SK-N-SH (cell line): ENCODE measurements at regions not wholly inside any gene's neighbourhood (a gene's known extent, or its start where the extent isn't known, plus 50 kb on each side); places are given as distances from the start of the nearest gene placed in this dataset.
"Not testable (repeated sequence)": the region's sequence is repeated elsewhere in the genome, so short reads cannot be mapped to it uniquely, and the experiment has no call there.

ENCODE experiments used
- ELF1 ChIP-seq: IDR thresholded peaks from 2 replicates; pipeline ENCODE4 v1.4.0; 2012
- EP300 ChIP-seq, 2 experiments: IDR thresholded peaks; 2 replicates each; pipeline versions ENCODE4 v1.4.0 to v1.6.1; 2012; ENCODE audit warnings: borderline replicate concordance in 1 of 2, low read depth in 1 of 2, low read length in 1 of 2
- EZH2phosphoT487 ChIP-seq: fragments of 200-600 bp; sonication (generic); IDR thresholded peaks from 2 replicates; pipeline ENCODE4 v1.6.1; 2017; ENCODE audit warnings: low read depth, mixed run types, mild to moderate bottlenecking, antibody characterized with exemption, moderate library complexity, borderline replicate concordance
- MXI1 ChIP-seq: IDR thresholded peaks from 2 replicates; pipeline ENCODE4 v1.6.1; 2012; ENCODE audit warnings: mild to moderate bottlenecking, low read depth, low read length, improper control_type of control experiment
- POLR2AphosphoS5 ChIP-seq: IDR thresholded peaks from 2 replicates; pipeline ENCODE4 v1.6.1; 2012; ENCODE audit warnings: low read depth, low read length
- RCOR1 ChIP-seq: fragments of 150-350 bp; IDR thresholded peaks from 2 replicates; pipeline ENCODE4 v1.6.1; 2017; ENCODE audit warnings: antibody characterized with exemption, low read length
- RFX5 ChIP-seq: IDR thresholded peaks from 2 replicates; pipeline ENCODE4 v1.6.1; 2012; ENCODE audit warnings: mild to moderate bottlenecking, improper control_type of control experiment, low read length
- TF ChIP-seq, protein P1 (sequence below): fragments of 200-600 bp; sonication (generic); IDR thresholded peaks from 2 replicates; pipeline ENCODE4 v1.6.1; 2017; ENCODE audit warnings: antibody characterized with exemption, mild to moderate bottlenecking, moderate library complexity
- TF ChIP-seq, protein P2 (sequence below): fragments of 150-350 bp; IDR thresholded peaks from 2 replicates; pipeline ENCODE4 v1.6.1; 2017; ENCODE audit warnings: antibody characterized with exemption, low read length, low read depth, borderline replicate concordance
- TF ChIP-seq, protein P3 (sequence below): IDR thresholded peaks from 2 replicates; pipeline ENCODE4 v1.6.1; 2012; ENCODE audit warnings: mild to moderate bottlenecking, low read depth, low read length, moderate library complexity

DNA sequence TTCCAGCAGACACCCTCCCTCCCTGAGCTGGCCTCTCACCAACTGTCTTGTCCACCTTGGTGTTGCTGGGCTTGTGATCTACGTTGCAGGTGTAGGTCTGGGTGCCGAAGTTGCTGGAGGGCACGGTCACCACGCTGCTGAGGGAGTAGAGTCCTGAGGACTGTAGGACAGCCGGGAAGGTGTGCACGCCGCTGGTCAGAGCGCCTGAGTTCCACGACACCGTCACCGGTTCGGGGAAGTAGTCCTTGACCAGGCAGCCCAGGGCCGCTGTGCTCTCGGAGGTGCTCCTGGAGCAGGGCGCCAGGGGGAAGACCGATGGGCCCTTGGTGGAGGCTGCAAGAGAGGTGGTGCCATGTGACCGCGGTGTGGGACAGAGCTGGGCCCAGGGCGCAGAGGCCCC, 118.1 kb downstream of the TMEM121 start:
- TF ChIP-seq, protein P1, sequence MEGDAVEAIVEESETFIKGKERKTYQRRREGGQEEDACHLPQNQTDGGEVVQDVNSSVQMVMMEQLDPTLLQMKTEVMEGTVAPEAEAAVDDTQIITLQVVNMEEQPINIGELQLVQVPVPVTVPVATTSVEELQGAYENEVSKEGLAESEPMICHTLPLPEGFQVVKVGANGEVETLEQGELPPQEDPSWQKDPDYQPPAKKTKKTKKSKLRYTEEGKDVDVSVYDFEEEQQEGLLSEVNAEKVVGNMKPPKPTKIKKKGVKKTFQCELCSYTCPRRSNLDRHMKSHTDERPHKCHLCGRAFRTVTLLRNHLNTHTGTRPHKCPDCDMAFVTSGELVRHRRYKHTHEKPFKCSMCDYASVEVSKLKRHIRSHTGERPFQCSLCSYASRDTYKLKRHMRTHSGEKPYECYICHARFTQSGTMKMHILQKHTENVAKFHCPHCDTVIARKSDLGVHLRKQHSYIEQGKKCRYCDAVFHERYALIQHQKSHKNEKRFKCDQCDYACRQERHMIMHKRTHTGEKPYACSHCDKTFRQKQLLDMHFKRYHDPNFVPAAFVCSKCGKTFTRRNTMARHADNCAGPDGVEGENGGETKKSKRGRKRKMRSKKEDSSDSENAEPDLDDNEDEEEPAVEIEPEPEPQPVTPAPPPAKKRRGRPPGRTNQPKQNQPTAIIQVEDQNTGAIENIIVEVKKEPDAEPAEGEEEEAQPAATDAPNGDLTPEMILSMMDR: not testable (repeated sequence)
- TF ChIP-seq ELF1; MXI1; EZH2phosphoT487; EP300 (IDR thresholded peaks at IDR 0.05; ENCODE audit: borderline replicate concordance in 1 of 2, low read depth in 1 of 2, low read length in 1 of 2); RCOR1; RFX5; POLR2AphosphoS5: not testable (repeated sequence)
- TF ChIP-seq, protein P2, sequence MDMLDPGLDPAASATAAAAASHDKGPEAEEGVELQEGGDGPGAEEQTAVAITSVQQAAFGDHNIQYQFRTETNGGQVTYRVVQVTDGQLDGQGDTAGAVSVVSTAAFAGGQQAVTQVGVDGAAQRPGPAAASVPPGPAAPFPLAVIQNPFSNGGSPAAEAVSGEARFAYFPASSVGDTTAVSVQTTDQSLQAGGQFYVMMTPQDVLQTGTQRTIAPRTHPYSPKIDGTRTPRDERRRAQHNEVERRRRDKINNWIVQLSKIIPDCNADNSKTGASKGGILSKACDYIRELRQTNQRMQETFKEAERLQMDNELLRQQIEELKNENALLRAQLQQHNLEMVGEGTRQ: not testable (repeated sequence)
- TF ChIP-seq, protein P3, sequence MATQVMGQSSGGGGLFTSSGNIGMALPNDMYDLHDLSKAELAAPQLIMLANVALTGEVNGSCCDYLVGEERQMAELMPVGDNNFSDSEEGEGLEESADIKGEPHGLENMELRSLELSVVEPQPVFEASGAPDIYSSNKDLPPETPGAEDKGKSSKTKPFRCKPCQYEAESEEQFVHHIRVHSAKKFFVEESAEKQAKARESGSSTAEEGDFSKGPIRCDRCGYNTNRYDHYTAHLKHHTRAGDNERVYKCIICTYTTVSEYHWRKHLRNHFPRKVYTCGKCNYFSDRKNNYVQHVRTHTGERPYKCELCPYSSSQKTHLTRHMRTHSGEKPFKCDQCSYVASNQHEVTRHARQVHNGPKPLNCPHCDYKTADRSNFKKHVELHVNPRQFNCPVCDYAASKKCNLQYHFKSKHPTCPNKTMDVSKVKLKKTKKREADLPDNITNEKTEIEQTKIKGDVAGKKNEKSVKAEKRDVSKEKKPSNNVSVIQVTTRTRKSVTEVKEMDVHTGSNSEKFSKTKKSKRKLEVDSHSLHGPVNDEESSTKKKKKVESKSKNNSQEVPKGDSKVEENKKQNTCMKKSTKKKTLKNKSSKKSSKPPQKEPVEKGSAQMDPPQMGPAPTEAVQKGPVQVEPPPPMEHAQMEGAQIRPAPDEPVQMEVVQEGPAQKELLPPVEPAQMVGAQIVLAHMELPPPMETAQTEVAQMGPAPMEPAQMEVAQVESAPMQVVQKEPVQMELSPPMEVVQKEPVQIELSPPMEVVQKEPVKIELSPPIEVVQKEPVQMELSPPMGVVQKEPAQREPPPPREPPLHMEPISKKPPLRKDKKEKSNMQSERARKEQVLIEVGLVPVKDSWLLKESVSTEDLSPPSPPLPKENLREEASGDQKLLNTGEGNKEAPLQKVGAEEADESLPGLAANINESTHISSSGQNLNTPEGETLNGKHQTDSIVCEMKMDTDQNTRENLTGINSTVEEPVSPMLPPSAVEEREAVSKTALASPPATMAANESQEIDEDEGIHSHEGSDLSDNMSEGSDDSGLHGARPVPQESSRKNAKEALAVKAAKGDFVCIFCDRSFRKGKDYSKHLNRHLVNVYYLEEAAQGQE: not testable (repeated sequence)
